GM18519 (cell line): ENCODE measurements at regions not wholly inside any gene's neighbourhood (a gene's known extent, or its start where the extent isn't known, plus 50 kb on each side); places are given as distances from the start of the nearest gene placed in this dataset.
"Not testable (repeated sequence)": the region's sequence is repeated elsewhere in the genome, so short reads cannot be mapped to it uniquely, and the experiment has no call there.

ENCODE experiments used
- ATAC-seq: cut with Tn5 transposase; IDR thresholded peaks from one replicate; pipeline ENCODE4 v1.9.1; 2021; ENCODE audit warnings: mild to moderate bottlenecking, moderate library complexity; ENCODE audit not compliant: unreplicated experiment, low FRiP score

GRCh38 chr14:30471980-30472379, 87.0 kb upstream of the G2E3 start:
- no peak for ATAC-seq

- not testable (repeated sequence) for ATAC-seq
These were observed 84.9 kb upstream of the G2E3 start for GRCh38 chr14:30473846-30474696.

GRCh38 chr14:30482276-30482675, 76.7 kb upstream of the G2E3 start:
- ATAC-seq: no peak

GRCh38 chr14:30484201-30484600, 74.8 kb upstream of the G2E3 start:
- ATAC-seq: no peak

DNA sequence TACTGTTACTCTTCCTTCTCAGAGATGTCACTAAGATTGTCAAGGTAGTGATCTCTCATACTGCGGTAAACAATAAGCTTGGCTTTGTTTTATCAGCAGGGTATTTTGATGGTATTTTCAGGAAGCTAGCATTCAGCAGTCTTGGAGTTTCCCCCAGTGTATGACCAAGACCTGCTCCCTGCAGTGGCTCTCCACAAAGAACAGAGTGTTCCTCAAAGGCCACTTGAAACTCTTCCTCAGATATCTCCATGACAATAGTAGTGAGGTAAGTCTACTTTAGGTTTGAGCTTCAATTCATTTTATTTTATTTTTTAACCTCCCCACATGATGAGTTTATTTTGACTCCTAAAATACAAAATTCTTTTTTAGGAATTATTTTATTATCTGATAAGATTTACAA, 74.0 kb upstream of the G2E3 start:
- no peak for ATAC-seq

DNA sequence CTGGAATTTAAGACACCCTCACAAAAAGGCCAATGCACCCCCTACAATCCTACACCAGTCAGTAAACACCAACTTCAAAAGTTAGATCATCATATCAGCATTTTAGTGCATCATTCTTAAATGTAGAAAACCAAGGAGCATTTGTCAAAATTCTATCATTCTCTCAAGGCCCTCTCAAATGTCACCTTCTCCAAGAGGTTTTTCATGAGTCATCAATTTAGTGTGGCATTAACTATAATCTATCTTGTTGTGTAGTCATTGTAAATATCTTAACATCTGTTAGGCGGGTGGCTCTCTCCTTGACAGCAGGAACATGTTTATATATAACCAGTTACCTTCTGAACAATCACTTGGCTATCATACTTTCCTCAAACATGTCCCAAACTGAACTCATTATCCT, 62.1 kb upstream of the G2E3 start:
- ATAC-seq: no peak

DNA sequence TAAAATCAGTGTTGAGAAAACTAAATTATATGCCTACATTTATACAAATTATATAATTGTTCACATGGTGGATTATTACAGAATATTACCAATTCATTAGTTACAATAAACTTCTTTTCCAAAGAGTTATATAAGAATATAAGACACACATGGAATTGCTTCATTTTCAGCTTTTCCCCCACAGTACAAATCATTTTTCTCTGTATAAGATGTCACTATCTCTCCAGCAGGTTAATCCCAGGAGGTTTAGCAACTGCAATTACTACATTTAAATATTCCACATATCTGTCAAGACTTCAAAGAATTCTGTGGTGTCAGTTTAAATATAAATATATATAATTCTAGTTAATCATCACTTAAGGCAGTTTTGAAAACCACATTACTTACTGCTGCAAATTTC, 59.6 kb upstream of the G2E3 start:
- no peak for ATAC-seq

DNA sequence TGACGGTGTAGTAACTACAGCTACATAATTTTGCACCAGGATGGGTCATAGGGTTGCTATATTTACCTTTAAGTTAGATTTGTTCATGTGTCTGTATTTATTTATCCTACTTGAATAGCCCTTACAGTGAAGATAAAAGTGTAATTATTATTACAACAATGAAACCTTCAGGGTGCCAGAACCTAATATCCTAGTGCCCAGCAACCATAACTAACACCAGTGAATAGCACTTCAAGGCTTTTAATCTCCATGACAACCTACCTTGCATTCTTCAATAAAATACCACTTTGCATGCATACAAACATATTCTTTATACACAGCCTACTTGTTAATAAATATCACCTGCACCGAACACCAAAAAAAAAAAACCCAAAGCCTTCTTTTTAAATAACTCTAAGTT, 58.7 kb upstream of the G2E3 start:
- no peak for ATAC-seq

GRCh38 chr14:30507209-30507608, 51.7 kb upstream of the G2E3 start:
- no peak for ATAC-seq
